Cardiac fibroblast (primary cell): ENCODE measurements at regions not wholly inside any gene's neighbourhood (a gene's known extent, or its start where the extent isn't known, plus 50 kb on each side); places are given as distances from the start of the nearest gene placed in this dataset.
A peak's percentile ranks its signal among the peaks of the same experiment; 100 is the strongest.

Experiments
- DNase-seq, 2 donors: peaks; one replicate each; pipeline versions ENCODE4 v3.0.0 to v3.0.0-alpha.2; 2010; ENCODE audit warnings: low read depth in 2 of 2
- H3K4me3 ChIP-seq, 2 donors: replicated peaks in 1 of 2; 1 replicate in 1 of 2; 2 replicates in 1 of 2; pipeline ENCODE4 v1.5.1; 2011; ENCODE audit warnings: low read depth in 2 of 2, low read length in 2 of 2, mild to moderate bottlenecking in 2 of 2, moderate library complexity in 1 of 2
- CTCF ChIP-seq: IDR thresholded peaks from one replicate; pipeline ENCODE4 v1.5.1; 2011; ENCODE audit warnings: low read depth, mild to moderate bottlenecking, low read length, inconsistent platforms

- no peak for TF ChIP-seq CTCF
- peak in 1 of 2 donors; percentile 27 for DNase-seq
- no peak overlapping the region for H3K4me3 ChIP-seq
These were observed 96.8 kb upstream of the NHSL1 start for GRCh38 chr6:138596126-138596525.

GRCh38 chr6:138596591-138596990, 97.3 kb upstream of the NHSL1 start:
- no peak for TF ChIP-seq CTCF
- no peak for DNase-seq
- H3K4me3 ChIP-seq: no peak overlapping the region

GRCh38 chr6:138597336-138597735, 98.0 kb upstream of the NHSL1 start:
- H3K4me3 ChIP-seq: no peak overlapping the region
- no peak for TF ChIP-seq CTCF
- DNase-seq: peak; percentile 14 to 40

GRCh38 chr6:138598562-138599173, 99.4 kb upstream of the NHSL1 start:
- no peak for TF ChIP-seq CTCF
- H3K4me3 ChIP-seq: no peak overlapping the region
- DNase-seq: no peak

- no peak for DNase-seq
- H3K4me3 ChIP-seq: no peak overlapping the region
- TF ChIP-seq CTCF: no peak
These were observed 101.0 kb upstream of the NHSL1 start for GRCh38 chr6:138600261-138600660.

GRCh38 chr6:138600726-138601125, 101.4 kb upstream of the NHSL1 start:
- DNase-seq: peak; percentile 44 to 73
- TF ChIP-seq CTCF: no peak
- H3K4me3 ChIP-seq: no peak overlapping the region

GRCh38 chr6:138601128-138601527, 101.8 kb upstream of the NHSL1 start:
- no peak for TF ChIP-seq CTCF
- peak; percentile 48 to 58 for DNase-seq
- H3K4me3 ChIP-seq: no peak overlapping the region
